ENCODE measurements at regions not wholly inside any gene's neighbourhood (a gene's known extent, or its start where the extent isn't known, plus 50 kb on each side); places are given as distances from the start of the nearest gene placed in this dataset.

DNA sequence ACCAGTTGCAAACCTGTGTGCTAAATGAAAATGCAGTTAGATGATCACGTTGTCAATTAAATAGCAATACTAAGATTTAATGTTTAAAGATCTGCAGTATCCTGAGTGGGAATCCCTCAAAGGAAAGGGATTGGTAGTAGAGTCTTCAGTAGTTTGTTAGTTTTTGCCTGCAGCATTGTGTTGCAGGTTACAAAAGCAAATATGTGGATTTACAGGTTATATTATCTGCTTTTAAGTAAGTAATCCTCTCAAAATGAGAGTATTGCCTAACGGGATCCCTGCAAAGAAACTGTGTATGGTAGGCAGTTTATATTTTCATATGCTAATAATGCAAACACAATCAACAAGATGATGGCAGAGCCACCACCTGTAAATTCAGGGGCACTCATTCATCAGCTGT, 72.2 kb upstream of the OSBPL8 start:
- TF ChIP-seq, protein P1, sequence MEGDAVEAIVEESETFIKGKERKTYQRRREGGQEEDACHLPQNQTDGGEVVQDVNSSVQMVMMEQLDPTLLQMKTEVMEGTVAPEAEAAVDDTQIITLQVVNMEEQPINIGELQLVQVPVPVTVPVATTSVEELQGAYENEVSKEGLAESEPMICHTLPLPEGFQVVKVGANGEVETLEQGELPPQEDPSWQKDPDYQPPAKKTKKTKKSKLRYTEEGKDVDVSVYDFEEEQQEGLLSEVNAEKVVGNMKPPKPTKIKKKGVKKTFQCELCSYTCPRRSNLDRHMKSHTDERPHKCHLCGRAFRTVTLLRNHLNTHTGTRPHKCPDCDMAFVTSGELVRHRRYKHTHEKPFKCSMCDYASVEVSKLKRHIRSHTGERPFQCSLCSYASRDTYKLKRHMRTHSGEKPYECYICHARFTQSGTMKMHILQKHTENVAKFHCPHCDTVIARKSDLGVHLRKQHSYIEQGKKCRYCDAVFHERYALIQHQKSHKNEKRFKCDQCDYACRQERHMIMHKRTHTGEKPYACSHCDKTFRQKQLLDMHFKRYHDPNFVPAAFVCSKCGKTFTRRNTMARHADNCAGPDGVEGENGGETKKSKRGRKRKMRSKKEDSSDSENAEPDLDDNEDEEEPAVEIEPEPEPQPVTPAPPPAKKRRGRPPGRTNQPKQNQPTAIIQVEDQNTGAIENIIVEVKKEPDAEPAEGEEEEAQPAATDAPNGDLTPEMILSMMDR (conservative IDR thresholded peaks at IDR 0.05 in 1 of 2, IDR thresholded peaks at IDR 0.05 in 1 of 2; ENCODE audit: low read depth in 1 of 2, low read length in 2 of 2) = no peak
- no peak for TF ChIP-seq EZH2 (IDR thresholded peaks at IDR 0.05; ENCODE audit: low read length, missing control alignments)
